ENCODE measurements at regions not wholly inside any gene's neighbourhood (a gene's known extent, or its start where the extent isn't known, plus 50 kb on each side); places are given as distances from the start of the nearest gene placed in this dataset.

GRCh38 chr1:118717893-118718292, 270.2 kb downstream of the TBX15 start:
- no peak for DNase-seq

- DNase-seq: no peak
Observed at GRCh38 chr1:118716775-118717174, 271.4 kb downstream of the TBX15 start.

- DNase-seq: no peak
Observed at GRCh38 chr1:118711356-118711755, 276.8 kb downstream of the TBX15 start.

- DNase-seq: no peak
Observed at GRCh38 chr1:118698911-118699310, 289.2 kb downstream of the TBX15 start.

- DNase-seq: no peak
Observed at GRCh38 chr1:118692143-118692542, 296.0 kb downstream of the TBX15 start.

- DNase-seq: no peak
Observed at GRCh38 chr1:118688891-118689290, 299.3 kb downstream of the TBX15 start.

GRCh38 chr1:118661769-118662320, 326.3 kb downstream of the TBX15 start:
- DNase-seq: no peak

GRCh38 chr1:118660769-118661168, 327.4 kb downstream of the TBX15 start:
- no peak for DNase-seq

GRCh38 chr1:118659646-118660045, 328.5 kb downstream of the TBX15 start:
- no peak for DNase-seq

- no peak for DNase-seq
Observed at GRCh38 chr1:118650107-118650807, 337.9 kb downstream of the TBX15 start.

GRCh38 chr1:118649369-118650106, 338.6 kb downstream of the TBX15 start:
- no peak for DNase-seq

GRCh38 chr1:118636004-118636403, 352.1 kb downstream of the TBX15 start:
- no peak for DNase-seq

- no peak for DNase-seq
Observed at GRCh38 chr1:118627435-118627834, 360.7 kb downstream of the TBX15 start.

GRCh38 chr1:118621839-118622238, 366.3 kb downstream of the TBX15 start:
- no peak for DNase-seq

GRCh38 chr1:118618618-118619340, 369.4 kb downstream of the TBX15 start:
- DNase-seq: no peak

- no peak for DNase-seq
Observed at GRCh38 chr1:118617916-118618315, 370.2 kb downstream of the TBX15 start.

- DNase-seq: no peak
Observed at GRCh38 chr1:118615066-118615465, 373.1 kb downstream of the TBX15 start.

- DNase-seq: no peak
Observed at GRCh38 chr1:118589238-118589846, 398.8 kb downstream of the TBX15 start.

GRCh38 chr1:118588566-118588965, 399.6 kb downstream of the TBX15 start:
- no peak for DNase-seq

GRCh38 chr1:118578276-118578675, 393.2 kb upstream of the SPAG17 start:
- DNase-seq: no peak

- DNase-seq: no peak
Observed at GRCh38 chr1:118575060-118575459, 390.0 kb upstream of the SPAG17 start.

GRCh38 chr1:118564961-118565703, 380.1 kb upstream of the SPAG17 start:
- no peak for DNase-seq

Data from NCI-H1105 treated with DMSO at 0.1 percent for 48 hours (cell line).